GM12872 (cell line): ENCODE measurements at regions not wholly inside any gene's neighbourhood (a gene's known extent, or its start where the extent isn't known, plus 50 kb on each side); places are given as distances from the start of the nearest gene placed in this dataset.

Experiments
- CTCF ChIP-seq: IDR thresholded peaks from 3 replicates; pipeline ENCODE4 v1.5.1; 2011; ENCODE audit warnings: low read depth, mild to moderate bottlenecking, low read length, moderate library complexity; ENCODE audit not compliant: insufficient read depth

DNA sequence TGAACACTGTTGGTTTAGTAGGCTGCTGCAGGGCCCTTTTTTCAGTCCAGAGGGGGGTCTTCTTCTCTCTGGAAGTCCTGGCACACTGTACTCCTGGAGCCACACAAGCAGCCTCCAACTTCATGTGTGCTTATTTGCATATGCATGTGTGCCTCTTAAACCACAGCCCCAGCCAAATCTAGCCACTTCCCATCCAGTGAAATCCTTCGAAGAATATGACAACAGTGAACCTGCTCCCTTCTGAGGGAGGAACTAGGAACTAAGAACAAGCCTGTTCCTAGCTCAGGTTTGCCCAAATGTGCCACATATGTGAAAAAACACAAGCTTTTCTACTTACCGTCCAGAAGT is 348.5 kb downstream of the FOXO1 start:
- no peak for TF ChIP-seq CTCF

DNA sequence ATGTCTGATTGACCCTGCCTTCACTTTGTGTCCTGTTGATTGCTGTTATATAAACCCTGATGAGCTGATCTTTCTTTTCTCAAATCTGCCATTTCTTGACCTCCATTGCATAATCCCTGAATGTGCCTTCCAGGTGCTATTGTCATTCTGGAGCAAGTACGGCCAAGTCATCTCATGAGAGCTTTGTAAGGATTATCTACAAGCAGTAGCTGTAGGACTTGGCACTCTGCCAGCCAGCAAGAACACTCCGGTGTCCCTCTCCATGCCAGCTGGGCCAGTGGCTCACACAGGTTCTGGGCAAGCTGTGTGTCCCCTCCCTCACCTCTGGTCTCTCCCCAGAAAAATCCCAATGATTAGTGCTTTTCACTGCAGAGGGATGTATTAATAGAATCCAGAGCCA is 348.1 kb downstream of the FOXO1 start:
- no peak for TF ChIP-seq CTCF

DNA sequence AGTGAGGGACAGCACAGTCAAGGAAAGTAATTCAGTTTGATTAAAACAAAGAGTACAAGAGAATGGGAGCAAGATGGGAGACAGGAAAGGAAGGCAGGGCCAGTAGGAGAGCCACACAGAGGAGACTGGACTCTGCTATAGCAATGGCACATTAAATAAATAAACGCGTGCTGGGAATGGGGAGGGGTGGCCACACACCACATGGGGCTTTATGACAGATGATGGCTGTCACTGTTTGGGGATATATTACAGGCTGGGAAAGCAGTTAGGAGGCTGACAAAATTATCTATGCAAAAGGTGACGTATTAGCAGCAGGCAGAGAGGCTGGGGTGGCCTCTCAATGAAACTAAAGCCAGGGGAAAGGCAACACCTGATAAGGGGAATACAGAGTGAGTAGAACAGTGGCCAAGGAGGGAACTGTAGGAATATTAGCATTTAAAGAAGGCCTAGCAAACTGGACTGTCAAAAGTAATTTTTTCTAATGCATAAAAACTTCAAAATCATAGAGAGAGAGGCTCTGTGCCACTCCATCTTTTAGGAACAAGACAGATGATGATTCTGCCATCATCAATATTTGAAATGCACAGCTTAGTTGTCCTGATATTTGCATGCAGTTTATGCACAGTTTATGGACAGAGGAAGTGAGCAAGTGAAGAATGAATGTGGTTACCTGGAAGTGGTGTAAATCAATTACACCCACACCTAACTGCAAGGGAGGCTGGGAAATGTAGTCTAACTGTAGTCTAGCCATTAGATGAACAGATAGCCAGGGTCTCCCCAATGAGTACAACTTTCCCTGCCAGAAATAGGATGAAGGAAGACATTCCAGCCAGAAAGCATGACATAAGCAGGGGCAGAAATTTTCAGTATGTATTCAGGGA is 346.5 kb downstream of the FOXO1 start:
- no peak for TF ChIP-seq CTCF

DNA sequence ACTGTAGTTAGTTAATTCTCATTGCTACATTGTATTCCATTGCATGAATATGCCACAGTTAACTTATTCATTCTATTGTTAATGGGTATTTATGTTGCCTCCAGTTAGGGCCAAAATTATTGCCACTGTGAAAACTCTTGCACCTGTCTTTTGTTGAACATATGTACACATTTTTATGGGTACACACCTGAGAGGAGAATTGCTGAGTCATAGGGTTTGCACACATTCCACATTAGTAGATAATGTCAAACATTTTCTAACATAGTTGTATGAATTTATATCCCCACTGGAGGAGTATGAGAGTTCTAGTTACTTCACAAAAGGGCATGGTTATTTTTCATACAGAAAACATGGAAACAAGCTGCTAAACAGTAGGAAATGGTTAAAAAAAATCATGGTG is 338.4 kb downstream of the FOXO1 start:
- no peak for TF ChIP-seq CTCF

DNA sequence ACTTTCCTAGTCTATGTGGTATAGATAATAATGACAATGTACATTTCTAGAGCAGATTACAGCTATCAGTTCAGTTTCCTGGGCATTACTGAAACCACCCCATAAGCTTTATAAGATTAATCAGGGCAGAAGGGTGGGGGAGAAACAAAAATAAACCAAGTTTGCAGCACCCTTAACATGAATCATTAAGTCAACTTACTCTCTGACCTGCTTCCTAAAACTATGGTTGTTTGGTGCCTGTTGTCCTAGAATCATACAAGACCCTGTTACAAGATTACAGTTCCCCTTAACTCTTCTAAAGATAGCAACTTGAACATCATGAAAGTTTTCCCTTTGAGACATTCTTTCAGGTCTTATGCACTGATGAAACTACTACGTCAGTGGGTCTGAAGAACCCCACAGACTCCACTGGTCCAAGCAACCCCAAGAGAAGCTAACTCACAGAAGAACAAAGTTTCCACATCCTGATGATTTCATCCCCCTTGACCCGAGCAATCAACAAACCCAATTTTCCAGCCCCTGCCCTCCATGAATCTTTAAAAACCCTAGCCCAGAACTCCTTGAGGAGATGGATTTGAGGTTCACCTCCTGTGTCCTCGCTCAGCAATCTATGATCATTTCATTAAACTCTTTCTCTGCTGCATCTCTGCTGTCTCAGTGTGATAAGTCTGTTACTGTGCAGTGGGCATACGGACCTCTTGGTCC is 336.5 kb downstream of the FOXO1 start:
- TF ChIP-seq CTCF: no peak

GRCh38 chr13:40330950-40331349 is 335.5 kb downstream of the FOXO1 start:
- no peak for TF ChIP-seq CTCF

DNA sequence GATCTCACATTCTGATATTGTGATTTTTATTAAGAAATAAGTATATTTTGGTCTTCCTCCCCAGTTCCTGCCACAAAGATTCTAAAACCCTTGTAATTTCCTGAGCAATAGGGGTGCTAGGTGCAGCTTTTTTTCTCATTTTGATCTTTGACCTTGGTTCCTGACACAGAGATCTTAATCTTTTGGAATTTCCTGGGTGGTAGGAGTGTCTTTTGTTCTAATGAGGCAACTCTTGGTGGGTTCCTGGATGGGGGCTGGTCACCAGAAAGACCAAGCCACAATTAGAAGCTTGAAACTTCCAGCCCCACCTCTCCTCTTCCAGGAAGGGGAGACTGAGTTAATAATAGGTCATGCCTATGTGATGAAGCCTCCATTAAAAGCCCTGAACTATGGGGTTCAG is 334.6 kb downstream of the FOXO1 start:
- no peak for TF ChIP-seq CTCF
